Activated CD8-positive, alpha-beta memory T cell treated with anti-CD3 and anti-CD28 coated beads, Interleukin-2, amount 50 U/mL, for 4 hours (primary cell): ENCODE measurements at regions not wholly inside any gene's neighbourhood (a gene's known extent, or its start where the extent isn't known, plus 50 kb on each side); places are given as distances from the start of the nearest gene placed in this dataset.

Experiments used
- DNase-seq: peaks from one replicate; pipeline ENCODE4 v3.0.0-alpha.2; 2020

DNA sequence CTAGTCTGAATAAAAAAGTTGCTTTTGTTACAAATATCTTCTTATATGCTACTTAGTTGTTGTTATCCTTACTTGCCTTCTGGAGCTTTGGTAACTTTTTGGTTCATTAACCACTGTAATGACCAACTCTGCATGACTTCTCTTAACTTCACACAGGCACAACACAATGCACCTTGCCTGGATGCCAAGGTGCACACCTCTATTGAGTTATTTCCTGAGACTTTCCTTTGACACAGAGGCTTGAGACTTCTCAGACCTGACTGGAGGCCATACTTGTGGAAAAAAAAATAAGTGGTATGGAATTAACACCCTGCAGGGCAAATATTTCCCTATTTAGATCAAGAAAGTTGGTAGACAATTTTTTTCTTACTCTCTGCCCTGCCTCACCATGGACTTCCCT lies 1925.6 kb downstream of the EFNA5 start:
- DNase-seq = no peak

DNA sequence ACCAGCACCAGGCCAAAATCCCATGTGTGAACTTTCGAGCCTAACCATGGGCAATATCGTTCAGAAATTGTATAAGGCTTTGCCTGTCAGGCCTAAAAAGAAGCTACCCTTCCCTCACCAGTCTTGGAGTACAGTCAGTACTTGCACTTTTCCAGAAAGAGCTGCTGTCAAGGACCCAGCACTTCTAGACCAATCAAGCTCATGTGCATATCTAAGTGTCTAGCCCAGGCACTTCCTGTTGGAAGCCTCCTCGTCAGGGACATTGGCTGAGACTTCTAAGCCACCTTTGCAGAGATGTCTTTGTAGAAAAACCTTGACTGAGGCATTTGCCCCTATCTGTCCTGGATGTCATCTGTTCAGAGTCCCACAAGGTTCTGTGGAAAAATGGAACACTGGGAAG lies 1930.5 kb downstream of the EFNA5 start:
- DNase-seq = no peak

DNA sequence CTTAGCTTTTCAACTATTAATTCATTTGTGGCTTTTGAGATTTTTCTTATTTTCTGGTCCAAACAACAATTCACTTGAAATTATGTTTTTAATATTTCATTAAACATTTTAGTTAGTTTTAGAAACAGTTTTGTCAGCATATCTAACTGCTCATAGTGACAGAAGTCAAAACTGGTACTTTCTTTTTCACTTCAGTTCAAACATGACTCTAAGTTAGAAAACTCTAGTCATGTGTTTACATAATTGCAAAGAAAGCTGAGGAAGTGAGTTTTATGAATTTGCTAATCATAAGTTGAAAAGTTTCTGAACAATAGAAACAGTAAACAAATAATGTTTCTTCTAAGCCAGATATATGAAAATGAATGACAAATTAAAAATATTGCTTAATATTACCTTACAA lies 1931.0 kb downstream of the EFNA5 start:
- no peak for DNase-seq

DNA sequence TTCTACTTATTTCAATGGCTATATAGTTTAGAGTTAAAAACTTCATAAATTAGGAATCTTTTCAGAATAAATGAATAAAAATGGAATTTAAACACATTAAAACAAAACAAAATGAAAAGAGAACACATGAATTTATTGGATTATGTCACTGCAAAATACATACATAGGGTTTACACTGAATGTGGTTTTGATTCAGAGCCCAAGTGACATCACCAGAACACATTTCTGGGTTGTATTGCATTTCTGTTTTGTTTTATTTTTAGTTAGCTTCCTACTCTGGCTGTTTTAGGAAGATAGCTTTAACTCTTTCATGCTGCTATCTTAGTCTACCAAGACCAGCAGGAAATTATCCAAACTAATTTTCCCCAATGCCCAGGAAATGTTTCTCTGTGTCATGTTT lies 1935.0 kb downstream of the EFNA5 start:
- no peak for DNase-seq

DNA sequence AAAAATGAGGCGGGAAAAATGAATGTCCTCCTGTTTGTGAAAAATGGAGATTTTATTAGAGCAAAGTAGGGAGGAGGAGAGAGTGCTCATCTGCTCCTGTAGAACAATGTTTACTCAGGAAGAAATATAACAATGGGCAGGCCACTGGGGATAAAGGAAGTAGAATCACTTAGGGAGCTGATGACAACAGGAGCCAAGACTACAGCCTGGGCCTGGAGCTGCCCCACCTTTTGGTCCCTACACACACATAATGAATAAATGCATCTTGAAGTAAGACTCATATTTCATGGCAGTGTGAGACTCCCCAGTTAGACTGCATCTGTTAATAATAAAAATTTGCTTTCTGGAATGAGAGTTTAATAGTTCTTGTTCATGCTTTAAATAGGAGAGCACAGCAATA lies 1939.8 kb downstream of the EFNA5 start:
- DNase-seq = no peak

DNA sequence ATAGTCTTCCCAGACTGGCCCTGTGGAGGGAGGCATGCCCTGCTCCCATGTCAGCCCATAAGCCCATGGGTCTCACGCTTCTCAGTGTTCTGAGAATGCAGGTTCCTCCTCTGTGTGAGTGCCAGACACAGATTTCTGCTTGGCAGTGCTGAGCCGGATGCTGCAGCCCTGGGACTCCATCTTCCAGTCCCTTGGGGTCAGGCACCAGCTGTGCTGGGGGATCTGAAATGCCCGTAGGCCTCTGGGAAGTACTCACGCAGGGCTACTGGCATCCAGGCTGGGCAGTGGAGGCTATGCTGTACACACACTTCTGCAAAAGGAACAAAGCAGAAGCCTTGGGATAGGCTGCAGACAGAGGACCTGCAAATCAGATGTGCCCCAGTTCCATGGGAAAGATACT lies 1944.6 kb downstream of the EFNA5 start:
- no peak for DNase-seq

DNA sequence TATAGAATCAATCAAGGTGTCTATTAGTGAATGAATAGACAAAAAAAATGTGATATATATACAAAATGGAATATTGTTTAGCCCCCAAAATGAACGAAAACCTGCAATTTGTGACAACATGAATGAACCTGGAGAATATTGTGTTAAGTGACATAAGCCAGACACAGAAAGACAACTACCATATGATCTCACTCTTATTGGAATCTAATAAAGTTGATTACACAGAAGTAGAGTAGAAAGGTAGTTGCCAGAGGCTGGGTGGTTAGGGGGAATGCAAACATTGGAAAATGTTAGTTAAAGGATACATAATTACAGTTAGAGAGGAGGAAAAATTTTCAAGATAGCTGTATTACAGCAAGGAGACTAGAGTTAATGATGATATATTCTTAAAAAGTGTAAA lies 1962.3 kb downstream of the EFNA5 start:
- no peak for DNase-seq

DNA sequence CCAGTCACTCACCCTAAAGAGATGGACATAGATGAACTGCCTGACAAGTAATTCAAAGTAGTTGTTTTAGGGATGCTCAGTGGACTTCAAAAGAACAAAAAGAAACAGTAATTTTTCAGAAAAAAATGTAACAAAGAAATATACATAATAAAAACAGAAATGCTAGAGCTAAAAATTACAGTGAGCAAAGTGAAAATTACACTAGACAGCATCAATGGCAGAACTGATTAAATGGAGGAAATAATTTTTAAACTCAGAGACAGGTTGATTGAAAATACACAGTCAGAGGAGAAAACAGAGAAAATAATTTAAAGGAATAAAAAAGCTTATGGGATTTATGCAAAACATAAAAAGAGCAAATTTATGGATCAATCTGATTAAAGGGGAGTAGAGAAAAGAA lies 1968.4 kb downstream of the EFNA5 start:
- DNase-seq = no peak

DNA sequence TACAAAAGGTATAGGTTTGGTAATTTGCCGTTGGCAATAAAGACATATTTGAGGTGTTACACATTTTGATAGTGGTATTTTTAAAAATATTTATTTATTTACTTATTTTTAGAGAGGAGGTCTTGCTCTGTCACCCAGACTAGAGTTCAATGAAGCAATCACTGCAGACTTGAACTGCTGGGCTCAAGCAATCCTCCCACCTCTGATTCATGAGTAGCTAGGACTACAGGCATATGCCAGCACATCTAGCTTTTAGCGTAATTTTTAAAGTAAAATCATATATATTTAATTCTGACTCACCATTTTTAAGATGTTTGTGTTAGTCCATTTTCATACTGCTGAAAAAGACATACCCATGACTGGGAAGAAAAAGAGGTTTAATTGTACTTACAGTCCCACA lies 1974.3 kb downstream of the EFNA5 start:
- DNase-seq = no peak

DNA sequence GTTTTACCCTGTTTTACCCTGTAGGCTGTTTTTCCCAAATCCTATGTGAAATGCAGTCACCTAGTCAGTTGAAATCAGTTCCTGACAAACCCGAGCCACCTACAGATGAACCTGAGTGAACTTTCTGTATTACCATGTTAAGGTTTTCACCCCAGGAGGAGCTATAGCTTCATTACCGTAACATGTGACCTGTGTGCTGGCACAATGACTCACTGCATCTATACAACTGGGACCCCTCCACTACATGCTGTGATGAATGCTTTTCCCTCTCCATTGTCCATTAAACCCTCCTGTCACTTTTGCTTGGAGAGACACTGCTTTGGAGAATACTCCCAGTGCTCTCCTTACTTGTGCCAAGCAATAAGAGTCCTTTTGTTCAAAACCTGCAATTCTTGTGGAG lies 1974.8 kb downstream of the EFNA5 start:
- no peak for DNase-seq

DNA sequence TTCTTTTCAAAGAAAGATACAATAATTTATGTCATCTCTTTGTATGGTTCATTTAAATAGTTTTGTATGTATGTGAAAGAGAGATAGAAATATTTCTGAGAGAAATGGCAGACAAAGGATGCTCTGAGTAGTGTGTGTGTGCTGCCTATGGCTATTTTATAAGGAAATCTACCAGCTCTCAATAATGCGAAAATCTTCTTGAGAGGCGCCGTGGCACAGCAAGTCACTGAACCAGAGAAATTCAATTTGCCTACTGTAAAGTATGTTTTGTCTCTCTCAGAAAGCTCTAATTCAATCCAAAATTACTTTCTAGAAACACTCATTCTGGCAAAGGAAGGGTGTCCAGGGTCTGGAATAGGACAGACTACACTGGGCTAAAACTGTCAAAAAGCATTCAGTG lies 1981.1 kb downstream of the EFNA5 start:
- DNase-seq = no peak

DNA sequence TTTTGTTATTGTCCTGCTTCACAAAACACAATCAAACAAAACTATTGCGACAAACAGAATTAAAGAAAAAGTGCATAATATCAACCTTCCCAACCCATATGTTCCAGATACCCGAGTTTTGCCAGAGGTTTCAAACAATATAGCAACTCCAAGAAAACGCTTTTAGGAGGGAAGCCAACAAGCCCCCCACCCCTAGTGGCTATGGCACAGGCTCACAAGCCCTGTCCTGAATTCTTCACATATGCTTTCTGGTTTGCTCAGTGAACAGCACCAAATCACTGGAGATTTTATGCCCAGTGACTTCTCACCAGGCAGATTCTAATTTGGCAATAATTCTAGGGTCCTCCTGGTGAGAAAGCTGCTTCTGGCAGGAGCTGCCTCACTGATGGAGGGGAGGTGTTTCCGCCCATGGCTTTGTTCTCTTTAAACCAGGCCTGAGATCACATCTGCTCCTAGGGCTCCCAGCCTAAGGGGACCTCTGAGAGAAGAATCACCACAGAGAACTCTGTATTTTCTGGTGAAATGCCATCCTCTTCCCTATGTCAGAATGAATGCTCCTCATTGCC lies 1982.4 kb downstream of the EFNA5 start:
- DNase-seq = no peak

DNA sequence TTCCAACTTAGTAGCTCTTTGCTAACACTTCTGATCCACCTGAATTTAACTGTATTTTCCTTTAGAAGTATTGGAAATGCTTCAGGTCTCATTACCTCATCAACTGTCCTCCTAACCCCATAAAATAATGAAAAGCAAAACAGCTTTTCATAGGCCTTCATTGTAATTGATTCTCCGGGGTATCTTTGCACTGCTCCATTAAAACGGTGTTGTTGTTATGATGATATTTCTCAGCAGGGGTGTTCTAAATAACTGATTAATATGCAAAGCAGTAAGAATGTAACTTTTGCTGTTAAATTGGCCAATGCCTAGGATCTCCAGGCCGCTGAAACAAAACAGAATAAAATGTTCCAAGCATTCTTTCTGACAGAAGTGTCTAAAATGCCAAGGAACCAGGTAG lies 1983.2 kb downstream of the EFNA5 start:
- no peak for DNase-seq

DNA sequence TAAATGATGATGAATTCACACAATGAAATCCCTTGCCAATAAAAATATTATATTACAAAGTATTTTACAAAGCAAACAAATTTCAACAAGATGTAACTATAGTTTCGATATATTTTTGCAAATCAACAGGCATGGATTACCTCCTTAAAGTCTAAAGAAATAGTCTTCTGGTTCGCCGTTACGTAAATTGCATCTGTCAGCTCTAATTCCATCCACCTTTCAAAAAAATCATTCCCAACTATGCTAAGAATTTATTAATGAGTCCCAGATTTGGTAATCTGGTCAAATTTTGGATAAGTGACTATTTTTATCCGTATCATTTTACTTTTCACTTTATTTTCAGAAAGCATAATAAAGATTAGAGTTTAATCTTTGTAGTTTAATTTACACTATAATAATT lies 1984.9 kb downstream of the EFNA5 start:
- DNase-seq = no peak

DNA sequence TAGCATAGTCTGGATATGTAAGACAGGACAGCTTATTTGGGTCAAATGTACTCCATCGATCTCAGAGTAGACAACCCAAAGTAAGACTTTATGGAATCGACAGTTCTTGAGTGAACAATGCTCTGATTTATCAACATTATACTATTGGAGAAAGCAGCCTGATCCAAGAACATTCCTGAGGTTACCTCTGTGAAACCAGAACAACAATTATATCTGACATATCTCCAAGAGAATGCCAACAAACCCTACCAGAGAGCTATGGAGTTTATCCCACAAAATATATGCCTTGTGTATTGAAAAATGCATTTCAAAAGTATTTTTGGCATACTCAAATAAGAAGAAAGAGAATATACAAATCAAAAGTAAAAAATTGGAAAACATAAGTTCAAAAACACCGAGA lies 1985.9 kb downstream of the EFNA5 start:
- no peak for DNase-seq

DNA sequence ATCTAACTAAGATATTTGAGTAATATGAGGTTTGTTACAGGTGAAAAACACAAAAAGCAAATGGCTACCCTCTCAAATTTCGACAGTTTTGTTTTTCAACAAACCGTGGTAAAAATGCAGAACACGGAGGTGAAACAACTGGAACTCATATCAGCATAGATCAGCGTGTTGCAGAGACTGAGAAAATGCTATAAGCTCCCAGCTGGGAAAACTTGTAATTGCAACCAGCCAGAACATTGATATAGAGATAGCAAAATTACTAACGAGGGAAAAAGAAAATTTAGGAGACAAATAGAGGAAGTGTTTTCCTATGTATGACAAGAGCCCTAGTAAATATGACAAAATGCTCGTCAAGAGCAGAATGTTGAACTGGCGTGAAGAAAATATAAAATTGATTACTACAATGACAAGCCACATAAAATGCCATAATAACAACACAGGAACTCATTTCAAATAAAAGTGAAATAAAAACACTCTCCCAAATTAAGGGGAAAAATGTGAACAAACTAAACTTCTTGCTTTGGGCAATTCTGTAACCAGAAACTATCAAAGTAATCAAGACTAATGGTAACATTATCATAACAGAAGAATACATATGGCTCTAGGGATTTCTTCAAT lies 1989.8 kb downstream of the EFNA5 start:
- no peak for DNase-seq

DNA sequence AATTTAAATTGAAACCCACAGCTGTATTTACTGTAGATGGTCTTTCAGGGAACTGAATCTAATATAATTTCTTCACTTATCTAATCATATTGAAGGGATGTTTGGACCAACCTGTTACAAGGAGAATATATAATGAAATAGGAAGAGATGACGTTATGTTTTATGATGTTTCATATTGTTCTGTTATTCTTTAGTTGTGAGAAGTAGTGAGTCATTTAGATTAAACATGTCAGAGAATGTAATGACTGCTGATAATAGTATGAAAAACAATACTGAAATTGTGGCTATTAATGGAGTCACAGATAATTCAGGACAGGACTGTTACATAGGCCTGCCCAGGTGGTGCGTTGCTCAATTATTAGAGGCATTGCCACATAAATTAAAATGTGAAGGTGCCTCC lies 1993.4 kb downstream of the EFNA5 start:
- no peak for DNase-seq

DNA sequence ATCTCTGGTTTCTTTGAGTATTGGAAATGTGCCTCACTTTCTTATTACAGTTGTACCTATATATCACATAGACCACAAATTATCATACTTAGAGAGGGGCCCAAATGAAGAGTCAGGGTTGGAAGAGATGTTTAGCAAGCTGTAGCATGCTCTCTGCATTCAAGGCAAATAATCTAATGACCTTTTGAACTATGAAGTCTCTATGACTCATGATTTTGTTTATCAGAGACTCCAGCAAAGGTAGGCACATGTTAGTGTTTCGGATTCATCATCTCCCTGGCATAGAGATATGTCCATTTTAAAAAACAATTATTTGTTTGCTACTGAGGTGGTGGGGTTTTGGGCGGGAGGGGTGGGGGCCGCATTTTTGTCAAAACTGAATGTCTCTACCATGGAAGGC lies 2000.1 kb downstream of the EFNA5 start:
- DNase-seq = no peak

DNA sequence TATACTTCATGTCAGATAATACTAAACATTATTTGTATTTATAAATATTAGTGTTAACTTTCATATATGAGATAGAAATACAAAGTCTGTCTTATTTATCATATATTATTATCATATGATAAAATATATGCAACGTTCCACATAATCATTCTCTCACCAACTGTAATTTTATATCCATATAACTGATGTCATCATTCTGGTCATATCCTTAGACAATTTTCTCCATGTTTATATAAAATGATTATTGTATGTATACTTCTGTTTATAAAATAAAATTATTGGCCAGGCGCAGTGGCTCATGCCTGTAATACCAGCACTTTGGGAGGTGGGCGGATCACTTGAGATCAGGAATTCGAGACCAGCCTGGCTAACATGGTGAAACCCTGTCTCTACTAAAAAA lies 2007.1 kb downstream of the EFNA5 start:
- DNase-seq = no peak

DNA sequence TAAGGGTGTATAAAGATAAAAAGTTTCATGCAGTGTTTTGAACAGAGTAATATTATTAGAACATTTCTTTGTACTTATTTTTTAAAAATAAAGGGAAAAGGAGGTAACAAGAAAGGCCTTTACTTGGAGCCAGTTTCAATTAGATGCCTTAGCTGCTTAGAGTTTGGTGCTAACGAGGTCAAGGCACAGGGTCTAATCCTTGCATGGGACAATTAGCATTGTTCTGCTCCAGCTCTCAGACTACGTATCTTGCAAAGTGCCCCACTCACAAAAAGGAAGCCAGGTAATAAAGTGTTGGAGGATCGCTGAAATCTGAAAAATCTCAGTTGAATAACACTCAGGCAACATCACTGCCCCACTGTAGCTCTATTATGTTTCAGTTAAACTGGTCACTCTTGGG lies 2011.3 kb downstream of the EFNA5 start:
- DNase-seq = no peak

DNA sequence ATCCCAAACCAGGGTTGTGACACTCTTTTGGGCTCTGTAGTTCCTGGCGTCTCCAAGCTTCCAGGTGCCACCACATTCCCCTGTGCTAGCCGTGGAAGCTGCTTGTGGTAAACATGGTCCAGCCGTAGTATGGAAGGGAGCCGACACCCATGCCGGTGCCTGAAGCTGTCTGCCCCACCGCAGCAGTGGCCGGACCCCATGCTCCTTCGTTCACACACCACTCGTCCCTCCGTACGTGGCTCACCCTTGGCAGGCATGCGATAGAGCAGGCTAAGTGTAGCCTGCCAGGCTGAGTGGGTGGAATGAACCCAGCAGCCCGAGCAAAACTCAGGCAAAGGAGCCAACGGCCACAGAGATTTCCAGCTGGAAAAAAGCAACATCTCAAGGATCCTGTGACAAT lies 2030.4 kb downstream of the EFNA5 start:
- no peak for DNase-seq

DNA sequence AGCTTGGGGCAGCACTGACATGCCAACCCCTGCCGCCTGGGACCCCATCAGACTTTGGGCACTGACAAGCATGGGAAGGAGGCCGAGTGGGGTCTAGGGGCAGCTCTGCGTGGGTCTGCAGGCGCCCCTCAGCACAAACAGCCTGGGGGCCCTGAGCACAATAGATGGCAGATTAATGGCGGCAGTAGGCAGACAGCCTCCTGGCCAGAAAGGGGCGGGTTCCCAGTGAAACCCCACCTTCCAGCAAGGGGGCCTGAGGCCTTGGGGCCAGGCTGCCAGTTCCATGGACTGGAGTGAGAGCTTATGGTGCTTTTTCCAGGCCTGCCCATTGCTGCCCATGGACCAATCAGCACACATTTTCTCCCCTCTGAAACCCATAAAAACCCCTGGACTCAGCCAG lies 2031.2 kb downstream of the EFNA5 start:
- no peak for DNase-seq

DNA sequence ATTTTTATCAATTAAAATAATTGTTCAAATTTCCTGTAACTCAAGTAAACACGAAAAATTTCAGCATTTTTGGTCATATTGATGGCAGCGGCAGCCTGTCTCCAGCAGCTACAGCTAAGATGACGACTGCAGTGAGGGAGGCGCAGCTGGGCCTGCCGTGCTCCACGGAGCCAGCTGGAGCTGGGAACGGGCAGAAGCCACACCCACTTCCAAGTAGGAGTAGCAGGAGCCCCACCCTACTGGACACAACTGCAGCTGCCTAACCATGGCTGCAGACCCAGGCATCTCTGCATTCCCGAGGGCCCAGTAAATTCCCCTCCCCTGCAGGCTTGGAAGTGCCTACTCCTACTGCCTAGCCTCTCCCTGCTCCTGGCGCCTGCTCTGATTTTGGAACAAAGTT lies 2031.7 kb downstream of the EFNA5 start:
- DNase-seq = no peak

DNA sequence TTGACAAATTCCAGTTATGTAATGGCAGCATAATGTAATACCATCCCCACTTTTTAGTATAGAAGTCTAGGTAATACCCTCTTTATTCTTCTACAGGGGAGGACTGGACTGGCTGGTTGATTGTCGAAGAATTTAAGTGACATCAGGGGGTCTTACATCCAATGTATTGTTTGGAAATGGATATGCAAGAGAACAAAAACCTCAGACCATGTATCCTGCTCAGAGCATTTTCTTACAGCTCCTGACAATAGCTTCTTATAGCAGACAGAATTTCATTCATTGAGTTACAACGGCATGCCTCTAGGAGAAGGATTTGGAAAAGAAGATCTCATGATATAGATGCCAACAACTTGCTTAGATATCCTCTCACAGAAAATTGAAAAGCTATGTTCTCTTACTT lies 2032.3 kb downstream of the EFNA5 start:
- DNase-seq = no peak

DNA sequence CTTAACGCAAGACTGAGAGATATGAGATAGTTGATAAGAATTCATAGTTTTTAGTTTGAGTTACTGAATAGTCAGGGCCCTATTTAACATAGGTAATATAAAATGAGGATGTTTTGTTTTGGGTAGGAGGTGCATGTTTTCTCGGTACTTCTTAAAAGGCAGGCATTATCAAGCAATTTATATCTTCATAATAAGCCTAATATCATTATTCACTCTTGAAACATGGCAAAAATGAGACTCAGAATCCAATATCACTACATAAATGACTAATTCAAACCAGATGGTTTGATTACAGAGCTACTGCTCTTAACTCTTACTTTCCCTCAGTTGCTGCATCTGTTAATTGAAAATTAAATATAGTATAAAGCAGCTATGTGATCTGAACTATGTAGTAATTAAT lies 2038.7 kb downstream of the EFNA5 start:
- DNase-seq = no peak

DNA sequence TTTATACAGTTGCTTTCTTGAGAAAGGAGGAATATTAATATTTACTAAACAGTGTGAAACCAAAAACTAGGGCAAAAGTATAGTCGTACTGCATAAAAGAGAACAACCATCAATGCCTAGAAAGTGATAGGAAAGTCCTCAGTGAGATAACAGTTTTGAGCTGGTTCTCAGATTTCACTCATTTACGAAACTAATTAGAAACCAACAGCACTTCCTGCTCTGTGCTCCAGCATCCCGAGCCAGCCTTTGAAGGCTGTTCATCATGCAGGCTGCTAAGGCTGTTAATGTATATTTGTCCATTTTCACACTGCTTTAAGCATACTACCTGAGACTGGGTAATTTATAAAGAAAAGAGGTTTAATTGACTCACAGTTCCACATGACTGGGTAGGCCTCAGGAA lies 2039.9 kb downstream of the EFNA5 start:
- DNase-seq = no peak
